ENCODE measurements at regions not wholly inside any gene's neighbourhood (a gene's known extent, or its start where the extent isn't known, plus 50 kb on each side); places are given as distances from the start of the nearest gene placed in this dataset.

DNA sequence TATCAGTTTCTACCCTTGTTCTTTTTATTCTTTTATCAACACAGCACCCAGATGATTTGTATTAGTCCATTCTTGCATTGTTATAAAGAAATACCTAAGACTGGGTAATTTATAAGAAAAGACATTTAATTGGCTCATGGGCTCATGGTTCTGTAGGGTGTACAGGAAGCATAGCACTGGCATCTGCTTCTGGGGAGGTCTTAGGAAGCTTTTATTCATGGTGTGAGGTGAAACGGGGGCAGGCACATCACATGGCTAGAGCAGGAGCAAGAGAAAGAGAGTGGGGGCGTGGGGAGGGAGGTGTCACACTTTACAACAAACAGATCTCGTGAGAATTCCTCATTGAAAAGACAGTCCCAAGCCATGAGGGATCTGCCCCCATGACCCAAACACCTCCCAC, 285.3 kb downstream of the SMARCA1 start:
- TF ChIP-seq, protein P1, sequence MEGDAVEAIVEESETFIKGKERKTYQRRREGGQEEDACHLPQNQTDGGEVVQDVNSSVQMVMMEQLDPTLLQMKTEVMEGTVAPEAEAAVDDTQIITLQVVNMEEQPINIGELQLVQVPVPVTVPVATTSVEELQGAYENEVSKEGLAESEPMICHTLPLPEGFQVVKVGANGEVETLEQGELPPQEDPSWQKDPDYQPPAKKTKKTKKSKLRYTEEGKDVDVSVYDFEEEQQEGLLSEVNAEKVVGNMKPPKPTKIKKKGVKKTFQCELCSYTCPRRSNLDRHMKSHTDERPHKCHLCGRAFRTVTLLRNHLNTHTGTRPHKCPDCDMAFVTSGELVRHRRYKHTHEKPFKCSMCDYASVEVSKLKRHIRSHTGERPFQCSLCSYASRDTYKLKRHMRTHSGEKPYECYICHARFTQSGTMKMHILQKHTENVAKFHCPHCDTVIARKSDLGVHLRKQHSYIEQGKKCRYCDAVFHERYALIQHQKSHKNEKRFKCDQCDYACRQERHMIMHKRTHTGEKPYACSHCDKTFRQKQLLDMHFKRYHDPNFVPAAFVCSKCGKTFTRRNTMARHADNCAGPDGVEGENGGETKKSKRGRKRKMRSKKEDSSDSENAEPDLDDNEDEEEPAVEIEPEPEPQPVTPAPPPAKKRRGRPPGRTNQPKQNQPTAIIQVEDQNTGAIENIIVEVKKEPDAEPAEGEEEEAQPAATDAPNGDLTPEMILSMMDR (conservative IDR thresholded peaks at IDR 0.05; ENCODE audit: low read depth, low read length), result no peak
- no peak for DNase-seq (ENCODE audit: low read depth)
- no peak overlapping the region for H3K4me3 ChIP-seq (ENCODE audit: low read length)

DNA sequence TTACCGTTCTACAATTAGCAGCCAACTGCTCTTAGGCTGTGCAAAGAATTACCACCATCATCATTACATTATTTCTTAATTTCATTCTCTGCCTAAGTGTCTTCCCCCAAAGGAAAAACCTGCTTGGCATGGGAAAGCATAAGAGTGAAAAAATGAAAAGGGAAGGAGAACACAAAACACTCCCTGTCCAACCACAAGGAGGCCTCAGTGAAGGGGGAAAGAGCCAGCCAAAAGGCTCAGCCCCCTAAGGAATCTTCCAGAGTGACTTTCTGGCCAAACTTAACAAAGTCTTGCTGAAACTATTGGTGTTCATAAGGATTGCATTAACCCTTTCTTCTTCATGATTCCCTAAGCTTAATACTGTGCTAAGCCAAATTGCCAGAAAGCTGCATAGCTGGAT, 287.4 kb downstream of the SMARCA1 start:
- H3K4me3 ChIP-seq (ENCODE audit: low read length), result no peak overlapping the region
- no peak for DNase-seq (ENCODE audit: low read depth)
- TF ChIP-seq, protein P1 (conservative IDR thresholded peaks at IDR 0.05; ENCODE audit: low read depth, low read length), result no peak

DNA sequence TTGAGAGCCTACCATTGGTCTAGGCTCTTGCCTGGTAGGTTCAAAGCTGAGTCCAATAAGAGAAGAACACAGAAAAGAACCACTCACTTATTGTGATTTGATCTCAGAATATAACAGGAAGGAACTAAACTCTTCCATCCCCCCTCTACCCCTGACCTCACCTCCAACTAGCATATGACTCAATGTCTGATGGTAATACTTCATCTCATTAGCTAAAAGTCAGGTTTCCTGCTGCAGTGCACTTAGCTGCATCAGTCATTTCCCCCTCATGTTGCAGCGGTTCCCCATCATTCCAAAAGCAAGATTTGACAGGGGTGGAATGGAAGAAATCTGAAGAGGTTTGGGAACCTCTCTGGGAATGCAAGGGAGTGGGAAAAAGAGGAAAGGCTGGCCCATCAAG, 289.5 kb downstream of the SMARCA1 start:
- TF ChIP-seq, protein P1 (conservative IDR thresholded peaks at IDR 0.05; ENCODE audit: low read depth, low read length), result no peak
- no peak for DNase-seq (ENCODE audit: low read depth)
- no peak overlapping the region for H3K4me3 ChIP-seq (ENCODE audit: low read length)

DNA sequence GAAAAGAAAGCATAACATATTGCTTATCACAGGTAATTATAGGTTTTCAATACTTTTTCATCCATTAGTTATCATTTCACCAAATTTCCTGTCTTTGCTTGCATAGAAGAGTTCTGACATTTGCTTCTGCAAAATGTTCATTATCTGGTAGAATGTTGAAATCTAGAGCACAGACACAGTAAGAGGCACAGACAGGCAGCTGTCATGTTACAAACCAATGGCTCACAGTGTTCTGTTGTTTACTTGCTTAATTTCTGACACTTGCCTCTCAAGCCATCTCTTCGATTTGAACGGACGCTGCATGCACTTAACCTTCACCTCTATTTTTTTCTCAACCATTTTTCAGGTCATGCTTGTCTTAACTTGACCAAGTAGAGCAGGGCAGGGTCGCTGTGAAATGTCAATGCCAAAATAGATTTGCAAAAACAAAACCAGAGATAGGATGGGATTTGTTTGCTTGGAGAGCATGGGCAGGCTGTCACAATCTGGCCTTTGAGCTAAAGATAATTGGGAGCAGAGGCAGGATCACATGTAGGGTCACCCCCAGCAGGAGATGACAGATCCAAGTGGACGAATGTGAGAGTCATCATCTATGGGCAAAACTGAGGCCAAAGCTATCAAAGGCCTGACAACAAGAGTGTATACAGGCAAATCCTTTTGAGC, 292.3 kb downstream of the SMARCA1 start:
- TF ChIP-seq, protein P1 (conservative IDR thresholded peaks at IDR 0.05; ENCODE audit: low read depth, low read length), result no peak
- H3K4me3 ChIP-seq (ENCODE audit: low read length), result no peak overlapping the region
- no peak for DNase-seq (ENCODE audit: low read depth)

DNA sequence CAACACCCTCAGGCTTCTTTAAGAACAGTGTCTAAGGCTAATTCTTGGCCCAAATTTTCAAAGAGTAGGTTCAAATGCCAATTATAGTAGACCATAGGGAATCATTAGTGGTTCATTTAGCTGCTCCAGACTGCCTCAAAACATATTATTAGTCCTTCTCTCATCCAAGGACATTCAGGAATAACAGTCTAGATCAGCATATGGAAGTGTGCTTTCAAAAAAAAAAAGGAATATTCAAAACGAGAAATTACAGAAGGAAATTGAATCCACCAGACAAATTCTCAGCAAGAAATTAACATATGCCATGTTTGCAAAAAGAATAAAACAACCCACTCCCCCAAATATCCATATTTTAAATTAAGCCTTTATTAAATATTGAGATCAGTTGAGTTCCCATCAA, 293.1 kb downstream of the SMARCA1 start:
- TF ChIP-seq, protein P1 (conservative IDR thresholded peaks at IDR 0.05; ENCODE audit: low read depth, low read length), result no peak
- H3K4me3 ChIP-seq (ENCODE audit: low read length), result no peak overlapping the region

DNA sequence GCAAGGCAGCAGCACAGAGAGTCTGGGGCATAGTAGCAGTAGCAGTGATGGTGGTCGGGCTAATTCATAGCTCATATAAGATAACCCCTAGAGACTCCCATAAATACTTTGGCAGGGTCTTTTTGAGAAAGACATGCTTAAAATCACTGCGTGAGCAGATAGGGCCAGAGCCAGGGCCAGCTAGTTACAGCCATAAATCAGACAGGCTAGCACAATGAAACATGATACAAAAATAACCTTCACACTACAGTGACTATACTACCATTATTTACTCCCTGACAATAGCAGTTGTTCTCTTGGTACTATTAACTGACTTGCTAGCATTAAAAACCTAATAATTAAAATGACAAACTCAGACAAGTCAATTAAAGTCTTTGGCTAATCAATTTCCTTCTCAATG, 295.9 kb downstream of the SMARCA1 start:
- no peak for DNase-seq (ENCODE audit: low read depth)
- no peak overlapping the region for H3K4me3 ChIP-seq (ENCODE audit: low read length)
- TF ChIP-seq, protein P1 (conservative IDR thresholded peaks at IDR 0.05; ENCODE audit: low read depth, low read length), result no peak

More for the DNA sequence above, 293.1 kb downstream of the SMARCA1 start:
- DNase-seq (ENCODE audit: low read depth), result no peak

DNA sequence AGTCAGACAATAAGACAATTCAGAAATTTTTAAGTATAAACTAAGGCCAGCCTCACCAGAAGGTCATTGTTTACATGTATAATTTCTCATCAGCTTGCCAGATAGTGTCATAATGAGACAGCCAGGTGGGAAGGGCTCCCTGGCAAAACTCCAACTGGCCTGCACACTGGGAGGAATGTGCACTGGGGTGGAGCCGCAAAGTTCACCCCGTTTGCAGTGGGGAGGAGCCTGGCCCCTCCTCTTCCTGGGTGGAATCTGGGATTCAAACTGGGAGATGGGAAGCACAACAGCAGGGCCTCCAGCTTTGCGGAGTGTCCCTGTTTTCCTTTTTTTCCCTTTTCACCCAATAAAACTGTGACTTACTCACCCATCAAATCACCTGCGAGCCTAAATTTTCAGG, 329.9 kb downstream of the SMARCA1 start:
- TF ChIP-seq, protein P1 (conservative IDR thresholded peaks at IDR 0.05; ENCODE audit: low read depth, low read length), result no peak
- DNase-seq (ENCODE audit: low read depth), result no peak

More for the DNA sequence above, 329.9 kb downstream of the SMARCA1 start:
- H3K4me3 ChIP-seq (ENCODE audit: low read length), result no peak overlapping the region

Measured in retinal pigment epithelial cell (primary cell).